ACC112 (cell line): ENCODE measurements at regions not wholly inside any gene's neighbourhood (a gene's known extent, or its start where the extent isn't known, plus 50 kb on each side); places are given as distances from the start of the nearest gene placed in this dataset.

Experiments
- H2AFZ ChIP-seq: fragments of 200-600 bp; sonication (generic); one replicate; pipeline ENCODE4 v1.6.0; 2017; ENCODE audit warnings: antibody characterized with exemption, low read length; ENCODE audit not compliant: unreplicated experiment
- H3K27ac ChIP-seq: fragments of 200-600 bp; sonication (generic); 2 replicates; pipeline ENCODE4 v1.5.1; 2014; ENCODE audit warnings: low read depth, mild to moderate bottlenecking, antibody characterized with exemption, low read length, moderate library complexity
- H3K27me3 ChIP-seq: fragments of 200-600 bp; sonication (generic); 2 replicates; pipeline ENCODE4 v1.6.1; 2014; ENCODE audit warnings: mild to moderate bottlenecking, antibody characterized with exemption, low read length, moderate library complexity, mixed read lengths; ENCODE audit not compliant: insufficient read depth
- H3K36me3 ChIP-seq: fragments of 200-600 bp; sonication (generic); 2 replicates; pipeline ENCODE4 v1.6.1; 2016; ENCODE audit warnings: mild to moderate bottlenecking, antibody characterized with exemption, low read length, moderate library complexity, mixed read lengths; ENCODE audit not compliant: insufficient read depth
- H3K4me1 ChIP-seq: fragments of 200-600 bp; sonication (generic); one replicate; pipeline ENCODE4 v1.6.1; 2016; ENCODE audit warnings: low read length, mixed read lengths; ENCODE audit not compliant: insufficient read depth, unreplicated experiment, control insufficient read depth
- H3K4me3 ChIP-seq: fragments of 200-600 bp; sonication (generic); 2 replicates; pipeline ENCODE4 v1.5.1; 2014; ENCODE audit warnings: mild to moderate bottlenecking, low read depth, low read length
- H3K79me2 ChIP-seq: fragments of 200-600 bp; sonication (generic); one replicate; pipeline ENCODE4 v1.6.0; 2016; ENCODE audit warnings: low read length; ENCODE audit not compliant: control insufficient read depth, unreplicated experiment, insufficient read depth

- no peaks in the 10 kb centered on the region for H3K79me2 ChIP-seq
- no peaks in the 10 kb centered on the region for H3K36me3 ChIP-seq
- H3K4me1 ChIP-seq: no peaks in the 10 kb centered on the region
- H3K27me3 ChIP-seq: peaks cover 6% of the 10 kb centered on the region
- H3K4me3 ChIP-seq: no peak overlapping the region
- no peak overlapping the region for H2AFZ ChIP-seq
- H3K27ac ChIP-seq: no peak overlapping the region
Observed at GRCh38 chr11:112580864-112581263, 320.2 kb upstream of the PLET1 start.

- Histone ChIP-seq H3K27me3 (peaks cover 6% of the 10 kb centered on the region), H3K4me3 (no peak overlapping the region), H3K79me2 (no peaks in the 10 kb centered on the region), H3K36me3 (no peaks in the 10 kb centered on the region), H3K27ac (no peak overlapping the region), H2AFZ (no peak overlapping the region), H3K4me1 (no peaks in the 10 kb centered on the region)
Observed at GRCh38 chr11:112581747-112582146, 321.1 kb upstream of the PLET1 start.

- H3K36me3 ChIP-seq: no peaks in the 10 kb centered on the region
- H3K27ac ChIP-seq: no peak overlapping the region
- H2AFZ ChIP-seq: no peak overlapping the region
- no peak overlapping the region for H3K4me3 ChIP-seq
- peaks cover 6% of the 10 kb centered on the region for H3K27me3 ChIP-seq
- H3K4me1 ChIP-seq: no peaks in the 10 kb centered on the region
- no peaks in the 10 kb centered on the region for H3K79me2 ChIP-seq
Observed at GRCh38 chr11:112582366-112582765, 321.7 kb upstream of the PLET1 start.

- Histone ChIP-seq H3K4me3 (no peak overlapping the region), H3K4me1 (no peaks in the 10 kb centered on the region), H3K27me3 (peaks cover 8% of the 10 kb centered on the region), H3K36me3 (no peaks in the 10 kb centered on the region), H3K79me2 (no peaks in the 10 kb centered on the region), H2AFZ (no peak overlapping the region), H3K27ac (no peak overlapping the region)
Observed at GRCh38 chr11:112583261-112583893, 322.7 kb upstream of the PLET1 start.

- H3K27me3 ChIP-seq: peaks cover 8% of the 10 kb centered on the region
- no peak overlapping the region for H3K4me3 ChIP-seq
- no peak overlapping the region for H3K27ac ChIP-seq
- no peaks in the 10 kb centered on the region for H3K36me3 ChIP-seq
- H3K4me1 ChIP-seq: no peaks in the 10 kb centered on the region
- no peaks in the 10 kb centered on the region for H3K79me2 ChIP-seq
- H2AFZ ChIP-seq: no peak overlapping the region
Observed at GRCh38 chr11:112584672-112585071, 324.0 kb upstream of the PLET1 start.

- Histone ChIP-seq H3K4me1 (no peaks in the 10 kb centered on the region), H3K79me2 (no peaks in the 10 kb centered on the region), H3K36me3 (no peaks in the 10 kb centered on the region), H3K27me3 (peaks cover 8% of the 10 kb centered on the region), H3K27ac (no peak overlapping the region), H2AFZ (no peak overlapping the region), H3K4me3 (no peak overlapping the region)
Observed at GRCh38 chr11:112587664-112588063, 327.0 kb upstream of the PLET1 start.

- Histone ChIP-seq H3K4me3 (no peak overlapping the region), H3K36me3 (no peaks in the 10 kb centered on the region), H2AFZ (no peak overlapping the region), H3K27me3 (peaks cover 8% of the 10 kb centered on the region), H3K79me2 (no peaks in the 10 kb centered on the region), H3K4me1 (no peaks in the 10 kb centered on the region), H3K27ac (no peak overlapping the region)
Observed at GRCh38 chr11:112588252-112588694, 327.6 kb upstream of the PLET1 start.

GRCh38 chr11:112589155-112589554 is 328.5 kb upstream of the PLET1 start:
- no peak overlapping the region for H3K4me3 ChIP-seq
- no peaks in the 10 kb centered on the region for H3K36me3 ChIP-seq
- H3K79me2 ChIP-seq: no peaks in the 10 kb centered on the region
- H3K27me3 ChIP-seq: peaks cover 8% of the 10 kb centered on the region
- no peak overlapping the region for H3K27ac ChIP-seq
- no peaks in the 10 kb centered on the region for H3K4me1 ChIP-seq
- no peak overlapping the region for H2AFZ ChIP-seq

GRCh38 chr11:112590764-112591163 is 330.1 kb upstream of the PLET1 start:
- Histone ChIP-seq H3K4me1 (no peaks in the 10 kb centered on the region), H3K4me3 (no peak overlapping the region), H3K27me3 (peaks cover 3% of the 10 kb centered on the region; the same call in 1 of the 2 replicates), H3K36me3 (no peaks in the 10 kb centered on the region), H3K79me2 (no peaks in the 10 kb centered on the region), H3K27ac (no peak overlapping the region), H2AFZ (no peak overlapping the region)

- no peak overlapping the region for H3K4me3 ChIP-seq
- no peaks in the 10 kb centered on the region for H3K79me2 ChIP-seq
- H3K4me1 ChIP-seq: no peaks in the 10 kb centered on the region
- no peak overlapping the region for H2AFZ ChIP-seq
- H3K27me3 ChIP-seq: no peaks in the 10 kb centered on the region
- H3K36me3 ChIP-seq: no peaks in the 10 kb centered on the region
- H3K27ac ChIP-seq: no peak overlapping the region
Observed at GRCh38 chr11:112593440-112593839, 332.8 kb upstream of the PLET1 start.

GRCh38 chr11:112596324-112596723 is 335.7 kb upstream of the PLET1 start:
- Histone ChIP-seq H3K79me2 (no peaks in the 10 kb centered on the region), H3K4me3 (no peak overlapping the region), H3K36me3 (no peaks in the 10 kb centered on the region), H3K27me3 (peaks cover 1% of the 10 kb centered on the region; the same call in 1 of the 2 replicates), H3K27ac (no peak overlapping the region), H3K4me1 (no peaks in the 10 kb centered on the region), H2AFZ (no peak overlapping the region)
